NCI-H226 (cell line): ENCODE measurements at regions not wholly inside any gene's neighbourhood (a gene's known extent, or its start where the extent isn't known, plus 50 kb on each side); places are given as distances from the start of the nearest gene placed in this dataset.
"Not testable (repeated sequence)": the region's sequence is repeated elsewhere in the genome, so short reads cannot be mapped to it uniquely, and the experiment has no call there.

Source experiments
- DNase-seq: peaks from one replicate; pipeline ENCODE4 v3.0.0-alpha.2; 2015

DNA sequence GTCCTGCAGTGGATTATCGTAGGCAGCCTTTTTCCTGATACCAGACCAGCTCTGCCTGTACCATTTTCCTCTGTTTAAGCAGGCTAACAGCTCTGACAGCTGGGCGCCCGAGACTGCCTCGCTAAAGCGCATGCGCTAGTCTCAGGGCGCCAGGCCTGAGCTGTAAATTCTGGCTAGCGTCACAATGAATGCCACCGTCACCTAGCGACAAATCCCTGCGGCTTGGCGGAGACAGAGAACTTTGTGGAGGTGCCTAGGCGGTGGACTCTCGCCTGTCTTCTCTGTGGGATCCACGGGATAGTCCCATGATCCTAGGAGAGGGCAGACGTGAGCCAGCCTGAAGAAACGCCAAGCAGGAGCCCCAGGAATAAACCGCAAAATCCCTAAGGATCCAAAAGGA is 573.9 kb downstream of the KCNJ18 start:
- no peak for DNase-seq

DNA sequence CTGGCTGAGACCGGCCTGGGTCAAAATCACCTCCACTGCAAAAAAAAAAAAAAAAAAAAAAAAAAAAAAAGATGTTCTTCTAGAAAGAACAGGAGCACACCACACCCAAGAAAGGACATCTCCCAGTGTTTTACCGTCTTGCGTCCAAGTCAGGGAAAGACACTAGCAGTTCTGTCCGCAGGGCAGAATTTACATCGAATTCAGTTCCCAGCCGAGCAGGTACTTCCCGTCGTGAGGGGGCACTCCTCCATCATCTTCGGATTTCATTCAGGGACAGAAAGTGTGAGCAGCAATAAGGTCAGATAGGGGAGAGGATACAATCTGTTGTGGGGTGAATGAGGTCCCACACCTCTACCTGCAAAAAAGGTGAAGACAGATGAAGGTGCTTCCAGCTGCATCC is 574.7 kb downstream of the KCNJ18 start:
- no peak for DNase-seq

DNA sequence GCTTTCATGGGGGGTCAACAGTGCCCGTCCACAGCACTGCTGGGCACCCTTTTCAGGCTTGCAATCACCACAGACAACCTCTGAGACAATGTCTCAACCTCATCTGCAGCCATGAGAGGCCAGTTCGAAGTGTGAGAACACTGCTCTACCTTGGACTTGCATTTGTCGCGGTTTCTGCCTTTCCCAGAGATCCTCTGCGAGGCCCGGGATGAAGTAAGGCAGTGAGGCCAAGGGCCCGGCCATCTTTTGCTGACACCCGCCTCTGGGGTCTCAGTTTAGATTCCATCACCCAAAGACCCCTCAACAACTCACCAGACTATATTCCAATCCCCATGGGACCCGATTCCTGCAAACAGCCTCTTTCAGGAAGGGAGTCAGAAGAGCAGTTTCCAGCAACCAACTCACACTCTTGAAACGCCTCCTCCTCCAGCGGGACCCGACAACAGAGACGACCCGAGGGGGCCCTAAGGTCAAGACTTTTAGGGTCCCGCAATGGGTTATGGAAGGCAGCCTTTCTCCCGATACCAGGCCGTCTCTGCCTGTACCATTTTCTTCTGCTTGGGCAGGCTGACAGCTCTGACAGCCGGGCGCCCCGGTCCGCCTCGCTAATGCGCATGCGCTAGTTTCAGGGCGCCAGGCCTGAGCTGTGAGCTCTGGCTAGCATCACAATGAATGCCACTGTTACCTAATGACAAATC is 576.0 kb downstream of the KCNJ18 start:
- no peak for DNase-seq

DNA sequence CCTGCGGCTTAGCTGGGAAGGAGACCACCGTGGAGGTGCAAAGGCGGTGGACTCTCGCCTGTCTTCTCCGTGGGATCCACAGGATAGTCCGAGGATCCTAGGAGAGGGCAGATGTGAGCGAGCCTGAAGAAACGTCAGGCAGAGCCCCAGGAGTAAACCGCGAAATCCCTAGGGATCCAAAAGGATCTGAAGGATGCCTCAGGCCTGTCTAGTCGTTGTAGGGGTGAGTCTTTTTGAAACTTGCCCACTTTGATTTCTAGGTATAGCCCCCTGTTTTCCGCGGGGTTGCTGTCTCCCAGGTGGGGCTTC is 576.5 kb downstream of the KCNJ18 start:
- DNase-seq: no peak

DNA sequence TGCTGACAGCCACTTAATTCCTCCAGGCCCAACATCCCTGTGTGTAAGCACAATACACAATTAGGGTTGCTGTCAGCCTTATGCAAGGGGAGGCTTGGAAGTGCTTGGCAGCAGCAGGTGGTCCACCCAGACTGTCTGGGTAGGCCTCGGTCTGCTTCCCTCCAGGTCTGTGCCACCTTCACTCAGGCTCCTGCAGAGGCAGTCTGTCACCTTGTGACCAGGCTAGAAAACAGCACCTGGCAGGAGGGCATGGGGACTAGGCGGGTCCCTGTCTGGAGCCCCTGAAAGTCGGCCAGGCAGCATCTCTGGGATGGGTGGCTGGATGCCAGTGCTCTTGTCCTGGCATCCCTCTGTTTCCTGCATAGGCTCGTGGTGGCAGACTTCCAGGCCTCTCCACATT is 578.1 kb downstream of the KCNJ18 start:
- DNase-seq: no peak

DNA sequence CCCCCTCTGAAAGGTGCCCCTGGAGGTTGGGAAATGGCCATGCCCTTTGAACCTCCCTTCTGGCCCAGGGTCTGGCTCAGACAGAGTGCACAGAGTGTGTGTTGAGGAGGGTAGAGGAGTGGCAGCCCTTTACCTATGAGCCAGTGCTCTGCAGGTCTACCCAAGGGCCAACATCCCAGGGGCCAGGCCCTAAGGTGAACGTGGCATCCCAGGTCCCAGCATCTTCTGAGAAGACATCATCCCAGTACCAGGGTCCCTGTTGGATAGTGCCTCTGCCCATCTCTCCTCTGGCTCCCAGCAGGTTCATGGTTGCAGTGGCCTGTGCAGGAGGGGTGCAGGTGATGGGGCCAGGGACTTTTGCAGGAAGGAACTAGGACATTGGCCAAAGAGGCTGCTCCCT is 578.5 kb downstream of the KCNJ18 start:
- DNase-seq: not testable (repeated sequence)

DNA sequence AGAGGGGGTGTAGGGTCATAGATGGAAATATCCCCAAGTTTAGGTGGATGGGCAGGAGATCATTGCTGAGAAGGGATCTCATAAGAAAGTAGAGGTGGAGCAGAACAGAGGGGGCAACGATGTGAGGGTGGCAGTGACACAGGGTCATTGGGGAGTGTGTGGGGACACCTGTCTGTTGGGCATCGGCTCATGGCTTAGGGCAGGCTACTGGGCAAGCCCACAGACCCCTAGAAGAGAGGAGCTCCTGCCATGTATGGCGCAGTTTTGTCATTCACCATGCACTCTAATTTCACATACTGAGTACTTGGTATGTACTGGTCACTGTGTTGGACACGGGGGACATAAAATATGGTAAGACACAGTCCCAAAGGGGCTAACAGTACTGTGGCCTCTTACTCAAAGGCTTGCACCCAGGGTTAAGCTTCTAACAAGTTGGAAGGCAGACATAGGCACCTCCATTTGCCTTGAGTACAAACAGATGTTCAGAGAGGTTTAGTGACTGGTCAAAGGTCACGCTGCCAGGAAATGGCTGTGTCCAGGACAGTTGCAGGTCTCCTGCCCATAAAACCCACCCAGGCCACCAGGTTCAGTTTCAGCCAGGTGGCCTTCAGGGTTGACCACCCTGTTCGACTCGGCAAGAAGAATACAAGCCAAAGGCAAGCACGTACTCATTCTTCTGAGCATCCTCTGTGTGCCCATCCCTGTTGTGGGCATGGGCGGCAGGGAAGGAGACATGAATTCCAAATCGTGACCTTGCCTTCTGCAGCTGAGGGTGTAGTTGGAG is 580.2 kb downstream of the KCNJ18 start:
- DNase-seq: no peak

DNA sequence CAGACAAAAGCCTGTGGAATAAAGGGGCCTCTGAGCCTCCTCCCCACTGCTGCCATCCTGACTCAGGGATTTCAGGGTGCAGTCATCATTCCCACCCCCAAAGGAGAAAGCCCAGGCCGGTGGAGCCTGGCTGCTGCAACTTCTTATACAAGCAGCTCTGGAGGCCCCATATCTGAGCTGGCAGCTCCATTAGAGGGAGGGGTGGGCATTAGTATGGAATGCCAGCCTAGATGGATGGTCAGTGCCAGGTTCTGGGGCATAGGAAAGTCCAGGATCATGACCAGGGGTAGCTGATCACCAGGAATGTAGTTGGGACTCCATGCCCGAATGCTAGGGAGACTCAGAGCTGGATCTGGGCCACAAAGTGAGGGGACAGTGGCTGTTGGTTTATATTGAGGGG is 581.0 kb downstream of the KCNJ18 start:
- no peak for DNase-seq

DNA sequence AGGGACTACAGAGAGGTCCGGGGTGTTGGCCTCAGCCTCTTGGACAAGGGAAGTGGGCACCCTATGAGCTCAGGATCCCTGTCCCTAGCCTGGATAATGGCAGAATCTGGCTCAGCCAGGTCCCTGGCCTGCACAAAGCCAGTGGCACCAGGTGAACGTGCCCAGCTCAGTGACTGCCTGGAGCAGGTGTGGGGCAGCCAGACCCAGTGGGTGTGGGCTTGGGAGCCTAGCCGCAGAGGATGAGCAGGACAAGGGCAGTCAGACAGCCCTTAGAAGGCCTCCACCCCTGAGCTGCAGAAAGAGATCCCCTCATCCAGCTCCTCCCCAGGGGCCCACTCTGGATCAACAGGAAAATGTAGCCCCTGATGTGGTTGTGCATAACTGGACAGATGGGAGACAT is 585.3 kb downstream of the KCNJ18 start:
- no peak for DNase-seq

DNA sequence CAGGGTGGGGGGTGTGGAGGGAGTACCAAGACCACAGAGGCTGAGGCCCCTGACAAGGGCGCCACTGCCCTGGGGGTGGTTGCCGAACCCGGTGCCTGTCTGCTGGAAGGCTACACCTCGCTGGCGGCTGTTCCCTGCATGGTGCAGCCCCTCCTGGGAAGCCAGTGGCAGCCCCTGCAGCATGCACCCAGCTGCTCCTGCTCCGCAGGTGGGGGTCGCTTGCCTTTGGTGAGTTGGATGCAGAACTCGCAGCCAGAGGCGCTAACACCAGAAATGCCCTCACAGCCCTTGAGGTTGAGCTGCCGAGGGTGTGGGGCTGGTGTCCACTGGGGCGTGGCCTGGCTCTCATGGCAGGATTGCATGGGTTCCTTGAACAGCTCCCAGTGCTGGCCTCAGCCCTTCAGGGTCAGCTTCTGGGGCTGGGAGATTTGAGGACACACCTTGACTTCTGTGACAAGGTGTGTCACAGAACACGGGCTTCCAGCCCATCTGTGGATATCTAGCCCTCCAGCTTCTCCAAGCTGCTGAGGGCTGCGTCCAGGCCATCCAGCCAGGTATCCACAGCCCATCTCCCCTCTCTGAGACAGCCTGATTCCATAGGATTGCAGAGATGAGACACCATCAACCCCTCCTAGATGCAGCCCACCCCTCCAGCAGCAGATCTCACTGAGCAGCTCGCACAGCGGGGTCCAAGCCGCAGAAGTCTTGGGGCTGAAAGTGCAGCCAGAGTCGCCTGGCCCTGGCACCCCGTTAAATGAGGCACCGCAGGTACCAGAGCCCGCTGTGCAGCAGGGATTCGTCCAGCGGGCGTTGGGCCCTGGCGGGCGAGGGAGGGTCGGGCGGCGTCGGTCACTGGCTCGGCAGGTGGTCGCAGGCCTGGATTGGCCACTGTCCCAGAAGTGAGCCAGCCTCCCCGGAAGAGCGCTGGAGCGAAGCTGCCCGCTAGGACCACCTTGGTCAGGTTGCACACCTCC is 586.3 kb downstream of the KCNJ18 start:
- DNase-seq: no peak

DNA sequence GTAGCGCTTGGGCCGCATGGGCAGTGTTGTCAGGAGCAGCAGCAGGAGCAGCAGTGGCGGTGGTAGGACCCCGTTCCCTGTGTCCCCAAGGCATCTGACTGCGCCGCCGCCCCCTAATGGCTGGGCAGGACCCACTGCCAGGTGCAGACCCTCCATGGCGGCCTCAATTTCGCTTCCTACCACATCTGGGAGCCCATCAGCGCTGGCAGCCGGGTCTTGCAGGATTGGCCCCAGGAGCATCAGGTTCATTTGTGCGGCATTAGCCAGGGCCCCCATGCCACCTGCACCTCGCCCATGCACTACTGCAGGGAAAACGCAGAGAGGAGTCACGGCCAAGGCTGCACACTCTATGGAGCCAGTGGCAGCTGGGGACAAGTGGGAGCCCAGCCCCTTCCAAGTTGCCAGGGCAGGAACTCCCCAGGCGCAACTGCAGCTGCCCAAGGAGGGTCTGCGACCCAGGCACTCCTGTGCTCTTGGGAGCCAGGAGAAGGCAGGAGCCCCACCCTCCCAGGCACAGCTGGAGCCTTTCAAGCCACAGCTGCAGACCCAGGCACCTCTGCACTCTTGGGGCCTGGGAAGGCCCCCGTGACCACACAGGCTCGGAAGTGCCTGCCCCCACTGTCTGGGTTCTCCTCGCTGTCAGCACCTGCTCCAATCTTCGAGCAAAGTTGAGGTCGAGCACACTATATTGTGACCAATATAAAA is 594.2 kb downstream of the KCNJ18 start:
- no peak for DNase-seq

DNA sequence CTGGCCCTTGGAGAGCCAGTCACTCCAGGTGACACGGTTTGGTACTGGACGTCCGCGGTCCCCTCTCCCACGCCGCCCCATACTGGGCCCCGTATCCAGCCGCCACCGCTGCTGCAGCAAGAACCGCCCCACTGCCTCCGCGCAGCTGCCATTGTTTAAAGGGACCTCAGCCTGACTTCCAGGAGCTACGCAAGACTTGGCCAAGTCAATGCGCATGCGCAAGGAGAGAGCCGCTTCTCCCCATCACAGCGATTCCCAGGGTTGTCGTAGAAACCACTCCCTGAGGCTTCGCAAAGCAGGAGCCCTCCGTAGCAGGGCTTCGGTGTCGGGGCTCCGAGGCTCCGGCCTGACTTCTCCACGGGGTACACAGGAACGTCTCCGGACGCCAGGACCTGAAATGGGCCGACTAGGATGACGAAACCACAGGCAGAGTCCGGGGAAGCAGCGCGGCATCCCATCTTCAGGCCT is 606.2 kb downstream of the KCNJ18 start:
- not testable (repeated sequence) for DNase-seq

DNA sequence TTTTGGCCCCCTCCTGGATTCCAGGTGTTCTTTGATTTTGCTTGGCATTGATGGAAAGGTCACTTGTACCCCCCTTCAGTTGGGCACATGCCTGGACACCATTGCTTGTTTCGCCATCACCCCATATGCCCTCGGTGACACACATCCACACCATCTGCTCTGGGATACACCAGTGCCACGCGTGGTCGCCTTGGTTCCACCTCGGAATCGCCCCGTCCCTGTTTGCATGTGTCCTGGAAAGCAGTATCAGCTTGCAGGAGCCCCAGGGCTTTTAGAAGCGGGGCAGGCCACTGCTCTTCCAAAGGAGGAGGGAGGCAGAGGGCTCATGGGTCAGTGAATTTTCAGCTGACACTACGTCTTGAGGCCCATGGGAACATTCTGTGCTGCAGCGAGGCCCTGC is 607.9 kb downstream of the KCNJ18 start:
- no peak for DNase-seq

DNA sequence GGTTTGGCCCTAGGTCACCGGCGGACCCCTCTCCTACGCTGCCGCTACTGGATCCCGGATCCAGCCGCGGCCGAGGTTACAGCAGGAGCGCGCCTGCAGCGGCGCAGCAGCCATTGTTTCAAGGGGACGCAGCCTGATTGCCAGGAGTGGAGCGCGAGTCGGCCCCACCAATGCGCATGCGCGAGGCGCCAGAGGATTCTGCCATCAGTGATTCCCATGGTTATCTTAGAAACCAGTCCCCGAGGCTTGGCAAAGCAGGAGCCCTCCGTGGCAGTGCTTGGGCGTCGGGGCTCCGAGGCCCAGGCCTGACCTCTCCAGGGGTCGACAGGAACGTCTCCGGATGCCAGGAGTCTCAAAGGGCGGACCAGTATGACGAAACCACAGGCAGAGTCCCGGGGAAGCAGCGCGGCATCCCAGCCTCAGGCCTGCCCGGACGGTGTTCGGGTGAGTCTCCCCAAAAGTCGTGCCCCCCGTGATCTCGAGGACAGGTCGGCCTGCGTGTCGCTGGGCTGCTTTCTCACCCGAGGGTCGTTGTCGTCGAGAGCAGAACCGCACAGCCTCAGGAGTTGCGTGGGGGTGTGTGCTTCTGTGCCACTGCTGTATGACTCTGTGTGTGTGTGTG is 608.5 kb downstream of the KCNJ18 start:
- no peak for DNase-seq

DNA sequence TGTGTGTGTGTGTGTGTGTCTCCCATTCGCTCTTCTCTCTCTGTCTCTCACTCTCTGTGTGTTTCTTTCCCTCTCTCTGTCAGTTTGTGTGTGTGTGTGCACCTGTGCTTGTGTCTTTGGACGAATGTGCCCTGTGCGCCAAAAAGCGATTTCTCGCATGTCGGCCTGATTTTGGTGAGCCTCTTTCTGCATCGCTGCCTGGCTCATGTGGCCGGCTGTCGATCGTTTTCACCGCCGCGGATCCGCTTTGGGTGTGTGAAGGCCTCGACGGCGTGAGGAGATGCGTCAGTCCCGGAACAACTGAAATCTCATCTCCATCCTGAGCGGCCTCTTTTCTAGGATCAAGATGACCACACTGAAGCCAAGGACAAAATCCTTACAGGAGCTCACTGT is 609.0 kb downstream of the KCNJ18 start:
- no peak for DNase-seq

DNA sequence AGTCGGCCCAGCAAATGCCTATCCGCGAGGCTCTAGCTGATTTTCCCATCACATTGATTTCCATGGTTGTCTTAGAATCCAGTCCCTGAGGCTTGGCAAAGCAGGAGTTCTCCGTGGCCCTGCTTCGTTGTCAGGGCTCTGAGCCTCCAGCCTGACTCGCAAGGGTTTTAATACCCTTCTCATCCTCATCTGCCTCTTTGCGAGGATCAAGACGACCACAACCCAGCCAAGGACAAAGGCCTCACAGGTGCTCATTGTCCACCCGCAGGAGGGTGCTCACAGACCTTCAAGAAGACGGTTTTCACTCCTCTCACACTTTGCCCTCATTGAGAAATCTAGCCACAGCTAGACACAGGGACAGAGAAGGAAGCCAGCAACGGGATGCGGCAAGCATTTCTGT is 610.8 kb downstream of the KCNJ18 start:
- DNase-seq: no peak

DNA sequence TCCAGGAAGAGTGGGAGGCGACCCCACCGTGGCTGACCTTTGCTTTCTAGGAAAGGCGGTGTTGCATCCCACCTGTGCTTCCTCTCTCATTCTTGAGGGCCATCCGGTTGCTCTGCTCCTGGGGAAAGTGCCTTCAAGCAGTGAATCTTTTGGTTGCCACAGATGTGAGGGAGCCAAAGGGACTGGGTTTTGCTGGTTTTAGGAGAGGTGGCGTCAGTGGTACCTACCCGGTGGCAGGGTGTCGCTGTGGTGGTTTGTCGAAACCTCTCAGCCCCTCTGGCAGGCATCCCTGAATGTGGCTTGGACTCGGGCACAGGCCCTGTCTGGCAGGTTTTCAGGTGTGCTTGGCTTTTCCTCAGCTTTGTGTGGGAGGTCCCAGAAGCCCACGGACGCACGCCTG is 611.5 kb downstream of the KCNJ18 start:
- no peak for DNase-seq

DNA sequence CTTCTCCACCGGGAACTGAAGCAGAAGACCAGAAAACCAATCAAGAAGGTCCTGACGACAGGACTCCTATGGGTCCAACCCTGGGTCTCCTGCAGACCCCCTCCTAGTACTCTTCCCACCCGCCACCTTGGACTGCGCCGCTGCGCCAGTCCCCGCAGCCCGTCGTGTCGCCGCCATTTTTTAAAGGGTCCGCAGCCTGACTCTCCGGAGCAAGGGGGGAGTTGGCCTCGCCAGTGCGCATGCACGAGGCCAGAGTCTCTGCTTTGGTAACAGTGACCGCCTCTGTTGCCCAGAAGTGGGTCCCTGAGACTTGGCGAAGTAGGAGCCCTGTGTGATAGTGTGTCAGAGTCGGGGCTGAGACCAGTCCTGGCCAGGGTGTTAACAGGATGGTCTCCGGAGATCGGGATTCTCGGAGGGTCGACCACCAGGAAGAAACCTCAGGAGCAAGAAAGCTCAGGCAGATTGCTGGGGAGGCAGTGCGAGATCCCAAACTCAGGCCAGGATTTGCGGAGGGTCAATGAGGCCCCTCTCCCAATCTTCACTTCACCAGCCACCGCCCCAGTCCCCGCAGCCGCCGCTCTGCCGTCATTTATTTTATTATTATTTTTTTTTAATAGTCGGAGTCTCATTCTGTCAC is 612.5 kb downstream of the KCNJ18 start:
- DNase-seq: no peak

DNA sequence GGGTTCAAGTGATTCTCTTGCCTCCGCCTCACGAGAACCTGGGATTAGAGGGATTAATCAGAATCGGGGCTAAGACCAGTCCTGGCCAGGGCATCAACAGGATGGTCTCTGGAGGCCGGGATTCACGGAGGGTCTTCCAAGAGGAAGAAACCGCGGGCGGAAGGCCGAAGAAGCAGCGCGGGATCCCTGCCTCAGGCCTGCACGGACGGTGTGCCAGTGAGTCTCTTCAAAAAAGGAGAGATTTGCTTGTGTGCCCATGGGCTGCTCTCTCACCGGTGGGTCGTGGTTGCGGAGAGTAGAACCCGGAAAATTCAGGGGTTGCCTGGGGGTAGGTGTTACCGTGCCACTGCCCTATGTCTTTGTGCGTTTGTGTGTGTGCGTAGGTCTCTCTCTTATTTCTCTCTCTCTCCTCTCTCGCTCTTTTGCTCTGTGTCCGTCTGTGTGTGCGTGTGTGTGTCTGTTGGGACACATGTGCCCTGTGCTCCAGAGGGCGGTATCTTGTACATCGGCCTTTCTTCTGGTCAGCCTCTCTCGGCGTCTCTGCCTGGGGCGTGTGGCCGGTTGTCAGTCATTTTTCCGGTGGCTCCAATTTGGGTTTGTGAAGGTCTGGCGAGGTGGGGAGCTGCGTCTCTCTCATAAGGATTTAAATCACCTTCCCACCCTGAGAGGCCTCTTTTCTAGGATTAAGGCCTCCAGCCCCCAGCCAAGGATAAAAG is 613.2 kb downstream of the KCNJ18 start:
- no peak for DNase-seq

DNA sequence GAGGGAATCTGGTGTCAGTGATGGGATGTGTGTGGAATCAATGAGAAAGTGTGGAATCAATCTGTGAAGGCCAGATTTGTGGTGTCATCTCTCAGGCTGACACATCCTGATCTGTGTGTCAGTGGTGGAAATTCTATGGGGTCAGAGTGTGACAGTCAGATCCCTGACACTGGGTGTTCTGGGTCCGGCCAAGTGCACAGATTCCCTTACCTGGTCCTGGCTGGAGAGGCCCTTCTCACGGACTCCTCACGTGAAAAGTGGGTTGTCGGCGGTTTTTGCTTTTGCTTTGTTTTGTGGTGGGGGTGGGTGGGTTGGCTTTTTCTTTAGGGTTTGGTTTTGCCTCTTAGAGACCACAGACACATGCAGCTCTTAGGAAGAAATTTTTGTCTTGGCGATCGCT is 618.0 kb downstream of the KCNJ18 start:
- not testable (repeated sequence) for DNase-seq
